Vagina (tissue), 2 donors: ENCODE measurements at regions not wholly inside any gene's neighbourhood (a gene's known extent, or its start where the extent isn't known, plus 50 kb on each side); places are given as distances from the start of the nearest gene placed in this dataset.

Source experiments
- DNase-seq, 2 donors: peaks; one replicate each; pipeline ENCODE4 v3.0.0-alpha.2; 2017; ENCODE audit errors: extremely low spot score in 2 of 2
- H3K27ac ChIP-seq: fragments of 200-600 bp; sonication (generic); one replicate; pipeline ENCODE4 v1.5.1; 2019
- H3K27me3 ChIP-seq: fragments of 200-600 bp; sonication (generic); one replicate; pipeline ENCODE4 v1.5.1; 2019
- H3K36me3 ChIP-seq, 2 donors: fragments of 200-600 bp; sonication (generic); one replicate each; pipeline ENCODE4 v1.5.1; 2017 to 2019
- H3K4me1 ChIP-seq: fragments of 200-600 bp; sonication (generic); one replicate; pipeline ENCODE4 v1.5.1; 2019
- H3K4me3 ChIP-seq, 2 donors: fragments of 200-600 bp; sonication (generic); 1 replicate in 1 of 2; 2 replicates in 1 of 2; pipeline ENCODE4 v1.5.1; 2016 to 2019
- H3K9me3 ChIP-seq: fragments of 200-600 bp; sonication (generic); one replicate; pipeline ENCODE4 v1.5.1; 2019
- POLR2A ChIP-seq, 2 donors: fragments of 450-650 bp; IDR thresholded peaks; one replicate each; pipeline ENCODE4 v1.6.1; 2017; ENCODE audit warnings: antibody characterized with exemption in 2 of 2, mild to moderate bottlenecking in 2 of 2, moderate library complexity in 2 of 2
- POLR2AphosphoS5 ChIP-seq, 2 donors: sonication (generic); formaldehyde crosslinking; IDR thresholded peaks; one replicate each; pipeline ENCODE4 v1.9.0; 2017; ENCODE audit warnings: antibody characterized with exemption in 2 of 2, mild to moderate bottlenecking in 2 of 2, low read depth in 1 of 2; ENCODE audit not compliant: insufficient read depth in 1 of 2
- intact Hi-C: fragments of 100-400 bp; cut with DNase I; formaldehyde crosslinking; loops from one replicate; pipeline ENCODE4 v1.15.1; 2023
- TF ChIP-seq, protein P1 (sequence below), 3 experiments: fragments of 450-650 bp in 2 of 3; fragments of 200-600 bp in 1 of 3; sonication (generic) in 1 of 3; IDR thresholded peaks; one replicate each; pipeline ENCODE4 v1.5.1; 2017 to 2019; ENCODE audit warnings: antibody characterized with exemption in 3 of 3, mild to moderate bottlenecking in 2 of 3, moderate library complexity in 2 of 3

DNA sequence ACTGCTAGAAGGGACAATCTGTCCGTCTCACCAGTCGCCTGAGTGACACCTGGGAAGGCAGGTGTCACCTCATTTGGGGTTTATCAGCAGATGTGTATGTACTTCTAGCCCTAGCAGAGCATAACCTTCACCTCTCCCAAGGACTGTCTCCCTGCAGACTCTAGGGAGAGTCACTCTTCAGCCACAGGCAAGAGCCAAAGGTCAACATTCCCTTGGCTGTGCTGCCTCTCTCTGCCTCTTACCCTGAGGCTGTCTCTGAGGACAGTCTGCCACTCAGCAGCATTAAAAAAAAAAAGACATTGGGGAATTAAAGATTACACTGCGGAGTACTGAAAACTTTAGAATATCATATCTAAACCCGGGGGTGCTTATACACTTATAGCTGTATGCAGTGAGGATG is 377.7 kb upstream of the FZD8 start:
- intact Hi-C loops, result no loop called here
- Histone ChIP-seq H3K4me1 (no peaks in the 10 kb centered on the region), H3K27me3 (no peaks in the 10 kb centered on the region), H3K27ac (no peak overlapping the region), H3K36me3 (no peaks in the 10 kb centered on the region), H3K4me3 (no peak overlapping the region), H3K9me3 (no peaks in the 10 kb centered on the region)
- TF ChIP-seq, protein P1, sequence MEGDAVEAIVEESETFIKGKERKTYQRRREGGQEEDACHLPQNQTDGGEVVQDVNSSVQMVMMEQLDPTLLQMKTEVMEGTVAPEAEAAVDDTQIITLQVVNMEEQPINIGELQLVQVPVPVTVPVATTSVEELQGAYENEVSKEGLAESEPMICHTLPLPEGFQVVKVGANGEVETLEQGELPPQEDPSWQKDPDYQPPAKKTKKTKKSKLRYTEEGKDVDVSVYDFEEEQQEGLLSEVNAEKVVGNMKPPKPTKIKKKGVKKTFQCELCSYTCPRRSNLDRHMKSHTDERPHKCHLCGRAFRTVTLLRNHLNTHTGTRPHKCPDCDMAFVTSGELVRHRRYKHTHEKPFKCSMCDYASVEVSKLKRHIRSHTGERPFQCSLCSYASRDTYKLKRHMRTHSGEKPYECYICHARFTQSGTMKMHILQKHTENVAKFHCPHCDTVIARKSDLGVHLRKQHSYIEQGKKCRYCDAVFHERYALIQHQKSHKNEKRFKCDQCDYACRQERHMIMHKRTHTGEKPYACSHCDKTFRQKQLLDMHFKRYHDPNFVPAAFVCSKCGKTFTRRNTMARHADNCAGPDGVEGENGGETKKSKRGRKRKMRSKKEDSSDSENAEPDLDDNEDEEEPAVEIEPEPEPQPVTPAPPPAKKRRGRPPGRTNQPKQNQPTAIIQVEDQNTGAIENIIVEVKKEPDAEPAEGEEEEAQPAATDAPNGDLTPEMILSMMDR (IDR thresholded peaks at IDR 0.05), result no peak
- TF ChIP-seq POLR2A (IDR thresholded peaks at IDR 0.05) (no peak), POLR2AphosphoS5 (IDR thresholded peaks at IDR 0.05; ENCODE audit: insufficient read depth in 1 of 2, low read depth in 1 of 2) (no peak)
- DNase-seq, result no peak

DNA sequence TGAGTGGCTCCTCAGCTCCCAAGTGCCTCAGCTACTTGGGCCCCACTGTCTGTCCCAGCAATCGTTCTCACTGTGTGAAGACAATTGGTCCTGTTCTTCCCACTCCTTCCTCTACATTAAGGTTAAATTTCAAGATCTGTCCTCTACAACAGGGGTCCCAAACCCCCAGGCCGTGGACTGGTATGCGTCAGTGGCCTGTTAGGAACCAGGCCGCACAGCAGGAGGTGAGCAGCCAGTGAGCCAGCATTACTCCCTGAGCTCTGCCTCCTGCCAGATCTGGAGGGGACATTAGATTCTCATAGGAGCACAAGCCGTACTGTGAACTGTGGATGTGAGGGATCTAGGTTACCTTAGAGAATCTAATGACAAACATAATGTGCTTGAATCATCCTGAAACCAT is 376.9 kb upstream of the FZD8 start:
- Histone ChIP-seq H3K27me3 (no peaks in the 10 kb centered on the region), H3K4me3 (no peak overlapping the region), H3K9me3 (no peaks in the 10 kb centered on the region), H3K27ac (no peak overlapping the region), H3K4me1 (no peaks in the 10 kb centered on the region), H3K36me3 (no peaks in the 10 kb centered on the region)
- DNase-seq, result no peak
- intact Hi-C loops, result no loop called here
- TF ChIP-seq POLR2A (IDR thresholded peaks at IDR 0.05) (no peak), POLR2AphosphoS5 (IDR thresholded peaks at IDR 0.05; ENCODE audit: insufficient read depth in 1 of 2, low read depth in 1 of 2) (no peak)
- TF ChIP-seq, protein P1 (IDR thresholded peaks at IDR 0.05), result no peak

DNA sequence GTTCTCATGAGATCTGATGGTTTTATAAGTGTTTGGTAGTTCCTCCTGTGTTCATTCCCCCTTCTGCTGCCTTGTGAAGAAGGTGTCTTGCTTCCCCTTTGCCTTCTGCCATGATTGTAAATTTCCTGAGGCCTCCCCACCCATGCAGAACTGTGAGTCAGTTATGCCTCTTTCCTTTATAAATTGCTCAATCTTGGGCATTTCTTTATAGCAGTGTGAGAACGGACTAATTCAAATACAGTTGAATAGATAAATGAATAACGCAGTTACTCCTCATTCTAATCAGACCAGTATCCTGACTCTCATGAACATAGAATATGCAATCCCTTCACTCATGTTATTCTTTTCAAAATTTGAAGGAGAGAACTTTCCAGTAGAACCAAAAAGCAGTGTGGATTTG is 375.0 kb upstream of the FZD8 start:
- Histone ChIP-seq H3K36me3 (no peaks in the 10 kb centered on the region), H3K27ac (no peak overlapping the region), H3K4me1 (no peaks in the 10 kb centered on the region), H3K27me3 (no peaks in the 10 kb centered on the region), H3K4me3 (no peak overlapping the region), H3K9me3 (no peaks in the 10 kb centered on the region)
- TF ChIP-seq POLR2A (IDR thresholded peaks at IDR 0.05) (no peak), POLR2AphosphoS5 (IDR thresholded peaks at IDR 0.05; ENCODE audit: insufficient read depth in 1 of 2, low read depth in 1 of 2) (no peak)
- TF ChIP-seq, protein P1 (IDR thresholded peaks at IDR 0.05), result no peak
- intact Hi-C loops, result no loop called here
- no peak for DNase-seq

- no peaks in the 10 kb centered on the region for H3K9me3 ChIP-seq
- TF ChIP-seq, protein P1 (IDR thresholded peaks at IDR 0.05), result no peak
- TF ChIP-seq POLR2A (IDR thresholded peaks at IDR 0.05) (no peak), POLR2AphosphoS5 (IDR thresholded peaks at IDR 0.05; ENCODE audit: insufficient read depth in 1 of 2, low read depth in 1 of 2) (no peak)
- no peaks in the 10 kb centered on the region for H3K36me3 ChIP-seq
- no peak overlapping the region for H3K4me3 ChIP-seq
- intact Hi-C loops, result no loop called here
- no peak for DNase-seq
- no peak overlapping the region for H3K27ac ChIP-seq
- no peaks in the 10 kb centered on the region for H3K4me1 ChIP-seq
- no peaks in the 10 kb centered on the region for H3K27me3 ChIP-seq
Measured at GRCh38 chr10:36007369-36007768, 365.3 kb upstream of the FZD8 start.

GRCh38 chr10:36003688-36004087 is 361.6 kb upstream of the FZD8 start:
- no peak for DNase-seq
- Histone ChIP-seq H3K4me3 (no peak overlapping the region), H3K27ac (no peak overlapping the region), H3K36me3 (no peaks in the 10 kb centered on the region), H3K27me3 (no peaks in the 10 kb centered on the region), H3K9me3 (no peaks in the 10 kb centered on the region), H3K4me1 (no peaks in the 10 kb centered on the region)
- TF ChIP-seq POLR2A (IDR thresholded peaks at IDR 0.05), result no peak
- TF ChIP-seq, protein P1 (IDR thresholded peaks at IDR 0.05), result no peak
- no peak for TF ChIP-seq POLR2AphosphoS5 (IDR thresholded peaks at IDR 0.05; ENCODE audit: insufficient read depth in 1 of 2, low read depth in 1 of 2)
- intact Hi-C loops, result no loop called here
